Fibroblast of mammary gland (primary cell): ENCODE measurements at regions not wholly inside any gene's neighbourhood (a gene's known extent, or its start where the extent isn't known, plus 50 kb on each side); places are given as distances from the start of the nearest gene placed in this dataset.

Source experiments
- DNase-seq: peaks from one replicate; pipeline ENCODE4 v3.0.0-alpha.2; 2010; ENCODE audit warnings: low read depth
- H3K4me3 ChIP-seq: 2 replicates; pipeline ENCODE4 v1.5.1; 2011; ENCODE audit warnings: low read depth, mild to moderate bottlenecking, low read length, moderate library complexity; ENCODE audit not compliant: control insufficient read depth
- TF ChIP-seq, protein P1 (sequence below): conservative IDR thresholded peaks from 2 replicates; pipeline ENCODE4 v1.5.1; 2011; ENCODE audit warnings: low read depth, low read length, inconsistent platforms; ENCODE audit not compliant: control insufficient read depth, insufficient read depth

DNA sequence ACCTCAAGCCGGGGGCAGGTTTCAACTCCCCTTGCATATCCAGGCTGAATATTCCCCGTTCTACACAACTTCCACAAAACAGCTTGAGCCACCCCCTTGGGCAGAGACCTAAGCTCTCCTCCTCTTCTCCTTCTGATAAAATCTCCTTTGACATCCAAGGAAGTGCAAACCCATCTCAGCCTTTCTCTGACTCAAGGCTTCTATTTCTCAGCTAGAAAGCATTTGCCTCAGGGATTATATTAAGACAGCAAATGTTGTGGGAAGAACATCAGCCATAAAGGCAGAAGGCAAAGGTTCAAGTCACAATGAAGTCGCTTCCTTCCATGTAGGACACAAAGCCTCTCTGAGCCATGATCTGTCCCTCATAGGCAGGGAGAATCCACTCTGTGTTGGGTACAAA lies 386.6 kb upstream of the ARID1B start:
- TF ChIP-seq, protein P1, sequence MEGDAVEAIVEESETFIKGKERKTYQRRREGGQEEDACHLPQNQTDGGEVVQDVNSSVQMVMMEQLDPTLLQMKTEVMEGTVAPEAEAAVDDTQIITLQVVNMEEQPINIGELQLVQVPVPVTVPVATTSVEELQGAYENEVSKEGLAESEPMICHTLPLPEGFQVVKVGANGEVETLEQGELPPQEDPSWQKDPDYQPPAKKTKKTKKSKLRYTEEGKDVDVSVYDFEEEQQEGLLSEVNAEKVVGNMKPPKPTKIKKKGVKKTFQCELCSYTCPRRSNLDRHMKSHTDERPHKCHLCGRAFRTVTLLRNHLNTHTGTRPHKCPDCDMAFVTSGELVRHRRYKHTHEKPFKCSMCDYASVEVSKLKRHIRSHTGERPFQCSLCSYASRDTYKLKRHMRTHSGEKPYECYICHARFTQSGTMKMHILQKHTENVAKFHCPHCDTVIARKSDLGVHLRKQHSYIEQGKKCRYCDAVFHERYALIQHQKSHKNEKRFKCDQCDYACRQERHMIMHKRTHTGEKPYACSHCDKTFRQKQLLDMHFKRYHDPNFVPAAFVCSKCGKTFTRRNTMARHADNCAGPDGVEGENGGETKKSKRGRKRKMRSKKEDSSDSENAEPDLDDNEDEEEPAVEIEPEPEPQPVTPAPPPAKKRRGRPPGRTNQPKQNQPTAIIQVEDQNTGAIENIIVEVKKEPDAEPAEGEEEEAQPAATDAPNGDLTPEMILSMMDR: no peak
- no peak overlapping the region for H3K4me3 ChIP-seq
- DNase-seq: no peak

DNA sequence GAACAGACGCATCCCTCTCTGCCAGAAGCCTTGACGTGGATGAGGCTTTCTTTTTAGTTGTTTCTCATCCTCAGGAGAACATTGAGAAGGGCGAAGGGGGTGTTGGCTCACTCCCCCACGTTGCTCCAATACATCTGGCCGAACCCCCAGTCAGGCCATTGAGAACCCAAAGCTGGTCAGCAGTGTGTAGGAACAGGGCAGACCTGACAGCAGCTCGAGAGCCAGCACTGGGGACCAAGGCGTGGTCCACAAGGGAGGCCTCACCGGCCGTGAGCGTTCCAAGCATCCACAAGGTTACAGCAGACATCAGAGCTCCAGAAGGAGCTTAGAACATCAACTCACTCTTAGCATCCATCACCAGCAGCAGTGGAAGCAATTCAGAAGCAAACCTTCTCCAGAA lies 387.9 kb upstream of the ARID1B start:
- no peak for DNase-seq
- TF ChIP-seq, protein P1: no peak
- H3K4me3 ChIP-seq: no peak overlapping the region

DNA sequence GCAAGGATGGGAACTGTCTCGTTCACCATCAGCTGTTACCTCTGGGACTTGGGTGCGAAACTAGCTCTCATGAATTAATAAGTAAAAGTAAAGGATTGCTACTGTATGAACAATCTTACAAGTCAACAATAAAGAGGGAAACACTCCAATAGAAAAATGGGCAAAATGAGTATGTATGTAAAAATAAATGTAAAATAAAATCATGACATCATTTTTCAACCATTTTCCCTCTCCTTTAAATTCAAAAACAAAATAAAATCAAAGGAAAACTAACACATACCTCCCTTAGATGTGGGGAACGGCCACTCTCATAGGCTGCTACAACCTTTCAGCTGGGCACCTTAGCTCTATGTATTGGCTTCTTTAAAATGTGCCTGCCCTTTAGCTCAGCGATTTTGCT lies 389.7 kb upstream of the ARID1B start:
- TF ChIP-seq, protein P1: no peak
- no peak for DNase-seq
- H3K4me3 ChIP-seq: no peak overlapping the region

DNA sequence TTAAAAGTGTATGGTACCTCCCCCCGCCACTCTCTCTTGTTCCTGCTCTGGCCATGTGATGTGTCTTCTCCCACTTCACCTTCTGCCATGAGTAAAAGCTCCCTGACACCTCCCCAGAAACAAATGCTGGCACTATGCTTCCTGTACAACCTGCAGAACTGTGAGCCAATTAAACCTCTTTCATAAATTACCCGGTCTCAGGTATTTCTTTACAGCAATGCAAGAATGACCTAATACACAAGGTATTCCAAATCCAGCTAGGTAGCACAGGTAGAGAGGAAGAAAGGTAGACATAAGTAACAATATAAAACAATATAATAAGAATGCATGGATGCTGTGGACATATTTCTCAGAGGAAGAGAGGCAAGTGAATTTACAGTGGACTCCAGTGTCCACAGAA lies 394.1 kb upstream of the ARID1B start:
- no peak overlapping the region for H3K4me3 ChIP-seq
- DNase-seq: no peak
- TF ChIP-seq, protein P1: no peak

DNA sequence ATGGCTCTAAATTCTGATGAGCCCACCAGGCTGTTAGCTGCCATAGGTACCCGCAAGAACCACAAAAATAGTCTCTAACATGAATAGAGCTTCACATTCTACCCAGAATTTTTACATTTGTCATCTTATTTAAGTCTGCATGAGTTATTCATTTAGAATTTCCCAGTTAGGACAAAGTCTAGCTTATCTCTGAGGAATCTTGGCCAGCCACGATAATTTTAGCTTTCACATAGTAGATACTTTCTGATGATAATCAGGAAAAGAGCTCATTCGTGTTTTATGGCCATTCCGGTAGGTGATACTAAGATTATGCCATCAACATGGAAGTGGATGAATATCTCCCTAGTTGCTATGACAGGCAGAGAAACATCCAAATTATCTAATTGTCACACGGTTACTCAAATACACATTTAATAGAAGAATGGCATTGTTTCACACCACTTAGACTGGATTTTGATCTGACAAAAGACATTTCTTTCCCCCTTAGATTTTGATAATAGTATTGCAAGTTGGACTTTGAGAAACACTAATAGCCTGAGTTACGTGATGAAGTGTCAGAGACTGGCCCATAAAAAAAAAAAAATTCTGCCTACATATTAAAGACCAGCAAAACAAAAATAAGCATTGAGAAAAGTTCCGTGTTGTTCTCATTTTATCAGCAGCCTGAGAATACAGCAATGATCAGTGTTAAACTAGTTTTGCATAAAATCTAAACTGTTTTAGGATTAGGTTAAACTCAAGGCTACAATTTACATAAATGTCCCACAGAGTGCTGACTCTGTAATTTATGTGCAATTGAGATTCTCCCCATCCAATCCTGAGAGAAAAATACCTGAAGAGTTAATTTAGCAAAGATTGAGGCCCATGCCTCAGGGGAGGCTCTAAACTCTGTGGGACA lies 397.5 kb upstream of the ARID1B start:
- no peak overlapping the region for H3K4me3 ChIP-seq
- TF ChIP-seq, protein P1: no peak
- DNase-seq: no peak

GRCh38 chr6:156378853-156379252 lies 398.3 kb upstream of the ARID1B start:
- no peak overlapping the region for H3K4me3 ChIP-seq
- DNase-seq: no peak
- TF ChIP-seq, protein P1: no peak

GRCh38 chr6:156376091-156376490 lies 401.1 kb upstream of the ARID1B start:
- TF ChIP-seq, protein P1: no peak
- no peak for DNase-seq
- H3K4me3 ChIP-seq: no peak overlapping the region
